GM21619 (cell line): ENCODE measurements at regions not wholly inside any gene's neighbourhood (a gene's known extent, or its start where the extent isn't known, plus 50 kb on each side); places are given as distances from the start of the nearest gene placed in this dataset.

ENCODE experiments used
- ATAC-seq: cut with Tn5 transposase; IDR thresholded peaks from one replicate; pipeline ENCODE4 v1.9.1; 2021; ENCODE audit not compliant: unreplicated experiment

GRCh38 chr2:2565671-2566070 lies 234.6 kb upstream of the MYT1L start:
- no peak for ATAC-seq

- ATAC-seq: no peak
Measured at GRCh38 chr2:2564300-2565078, 233.4 kb upstream of the MYT1L start.

GRCh38 chr2:2563309-2563860 lies 232.3 kb upstream of the MYT1L start:
- no peak for ATAC-seq

- no peak for ATAC-seq
Measured at GRCh38 chr2:2562867-2563266, 231.8 kb upstream of the MYT1L start.

- ATAC-seq: no peak
Measured at GRCh38 chr2:2561346-2562095, 230.4 kb upstream of the MYT1L start.

GRCh38 chr2:2560374-2561015 lies 229.4 kb upstream of the MYT1L start:
- no peak for ATAC-seq

- ATAC-seq: no peak
Measured at GRCh38 chr2:2558476-2558875, 227.4 kb upstream of the MYT1L start.

GRCh38 chr2:2557475-2557874 lies 226.4 kb upstream of the MYT1L start:
- no peak for ATAC-seq

- no peak for ATAC-seq
Measured at GRCh38 chr2:2550856-2551255, 219.8 kb upstream of the MYT1L start.

- no peak for ATAC-seq
Measured at GRCh38 chr2:2547911-2548310, 216.8 kb upstream of the MYT1L start.

GRCh38 chr2:2547451-2547850 lies 216.4 kb upstream of the MYT1L start:
- no peak for ATAC-seq

- no peak for ATAC-seq
Measured at GRCh38 chr2:2546046-2546445, 215.0 kb upstream of the MYT1L start.

- no peak for ATAC-seq
Measured at GRCh38 chr2:2542966-2543611, 212.0 kb upstream of the MYT1L start.

GRCh38 chr2:2542316-2542715 lies 211.2 kb upstream of the MYT1L start:
- no peak for ATAC-seq

- ATAC-seq: no peak
Measured at GRCh38 chr2:2540406-2540805, 209.3 kb upstream of the MYT1L start.

- ATAC-seq: no peak
Measured at GRCh38 chr2:2536416-2537056, 205.5 kb upstream of the MYT1L start.

- ATAC-seq: no peak
Measured at GRCh38 chr2:2530334-2530733, 199.3 kb upstream of the MYT1L start.

- ATAC-seq: no peak
Measured at GRCh38 chr2:2528846-2529245, 197.8 kb upstream of the MYT1L start.

GRCh38 chr2:2527148-2527547 lies 196.1 kb upstream of the MYT1L start:
- ATAC-seq: no peak

GRCh38 chr2:2524348-2524941 lies 193.4 kb upstream of the MYT1L start:
- no peak for ATAC-seq
